GM21360 (cell line): ENCODE measurements at regions not wholly inside any gene's neighbourhood (a gene's known extent, or its start where the extent isn't known, plus 50 kb on each side); places are given as distances from the start of the nearest gene placed in this dataset.
"Not testable (repeated sequence)": the region's sequence is repeated elsewhere in the genome, so short reads cannot be mapped to it uniquely, and the experiment has no call there.

Experiments used
- ATAC-seq: cut with Tn5 transposase; IDR thresholded peaks from one replicate; pipeline ENCODE4 v1.9.1; 2021; ENCODE audit warnings: mild to moderate bottlenecking, moderate library complexity; ENCODE audit not compliant: unreplicated experiment

- ATAC-seq, result no peak
Measured at GRCh38 chr1:221023482-221023881, 144.2 kb downstream of the HLX start.

- ATAC-seq, result no peak
Measured at GRCh38 chr1:221025501-221025900, 146.3 kb downstream of the HLX start.

- no peak for ATAC-seq
Measured at GRCh38 chr1:221025956-221026355, 146.7 kb downstream of the HLX start.

- ATAC-seq, result no peak
Measured at GRCh38 chr1:221029981-221030649, 150.9 kb downstream of the HLX start.

GRCh38 chr1:221030990-221031389 lies 151.7 kb downstream of the HLX start:
- no peak for ATAC-seq

- ATAC-seq, result no peak
Measured at GRCh38 chr1:221031458-221032203, 152.4 kb downstream of the HLX start.

GRCh38 chr1:221032204-221032585 lies 153.0 kb downstream of the HLX start:
- ATAC-seq, result no peak

- no peak for ATAC-seq
Measured at GRCh38 chr1:221032637-221033280, 153.5 kb downstream of the HLX start.

GRCh38 chr1:221035662-221036153 lies 156.5 kb downstream of the HLX start:
- no peak for ATAC-seq

GRCh38 chr1:221039616-221040015 lies 160.4 kb downstream of the HLX start:
- ATAC-seq, result no peak

- ATAC-seq, result no peak
Measured at GRCh38 chr1:221040101-221040500, 160.9 kb downstream of the HLX start.

GRCh38 chr1:221040691-221041285 lies 161.5 kb downstream of the HLX start:
- no peak for ATAC-seq

- ATAC-seq, result no peak
Measured at GRCh38 chr1:221044538-221044937, 165.3 kb downstream of the HLX start.

- ATAC-seq, result no peak
Measured at GRCh38 chr1:221045151-221045550, 165.9 kb downstream of the HLX start.

GRCh38 chr1:221045842-221046831 lies 166.9 kb downstream of the HLX start:
- peak; percentile 88 for ATAC-seq

GRCh38 chr1:221051391-221051790 lies 172.1 kb downstream of the HLX start:
- ATAC-seq, result not testable (repeated sequence)

- ATAC-seq, result no peak
Measured at GRCh38 chr1:221053889-221054288, 174.6 kb downstream of the HLX start.

GRCh38 chr1:221059506-221059905 lies 180.3 kb downstream of the HLX start:
- ATAC-seq, result no peak

- no peak for ATAC-seq
Measured at GRCh38 chr1:221063651-221064050, 184.4 kb downstream of the HLX start.

- no peak for ATAC-seq
Measured at GRCh38 chr1:221066351-221067001, 187.2 kb downstream of the HLX start.
